Mesendoderm (in vitro differentiated cells): ENCODE measurements at regions not wholly inside any gene's neighbourhood (a gene's known extent, or its start where the extent isn't known, plus 50 kb on each side); places are given as distances from the start of the nearest gene placed in this dataset.

Experiments
- DNase-seq: peaks from one replicate; pipeline ENCODE4 v3.0.0; 2013
- H2AK5ac ChIP-seq: 2 replicates; pipeline ENCODE4 v1.6.1; 2013; ENCODE audit warnings: low read length, inconsistent platforms
- H2BK120ac ChIP-seq: 2 replicates; pipeline ENCODE4 v1.6.1; 2013; ENCODE audit warnings: low read depth, mild to moderate bottlenecking, low read length, moderate library complexity, mixed read lengths
- H2BK15ac ChIP-seq: replicated peaks from 2 replicates; pipeline ENCODE4 v1.6.1; 2013; ENCODE audit warnings: low read depth, mild to moderate bottlenecking, moderate library complexity
- H2BK5ac ChIP-seq: 2 replicates; pipeline ENCODE4 v1.6.1; 2013; ENCODE audit warnings: low read length, inconsistent platforms
- H3K18ac ChIP-seq: 2 replicates; pipeline ENCODE4 v1.6.1; 2013; ENCODE audit warnings: mild to moderate bottlenecking, low read length, mixed read lengths
- H3K23ac ChIP-seq: one replicate; pipeline ENCODE4 v1.6.1; 2013; ENCODE audit warnings: low read length
- H3K27ac ChIP-seq: 2 replicates; pipeline ENCODE4 v1.5.1; 2013; ENCODE audit warnings: low read depth, mild to moderate bottlenecking, inconsistent platforms, low read length, moderate library complexity
- H3K27me3 ChIP-seq: 2 replicates; pipeline ENCODE4 v1.6.1; 2013; ENCODE audit warnings: low read length, control low read depth, mild to moderate bottlenecking, inconsistent platforms; ENCODE audit not compliant: insufficient read depth, poor library complexity
- H3K36me3 ChIP-seq: 2 replicates; pipeline ENCODE4 v1.6.1; 2013; ENCODE audit warnings: low read length, inconsistent platforms; ENCODE audit not compliant: control insufficient read depth, insufficient read depth
- H3K4ac ChIP-seq: one replicate; pipeline ENCODE4 v1.6.1; 2013; ENCODE audit warnings: low read depth, mild to moderate bottlenecking, low read length, moderate library complexity
- H3K4me1 ChIP-seq: 2 replicates; pipeline ENCODE4 v1.6.1; 2013; ENCODE audit warnings: low read depth, low read length, inconsistent platforms; ENCODE audit not compliant: control insufficient read depth
- H3K4me2 ChIP-seq: 2 replicates; pipeline ENCODE4 v1.6.1; 2013; ENCODE audit warnings: low read length
- H3K4me3 ChIP-seq: 2 replicates; pipeline ENCODE4 v1.5.1; 2013; ENCODE audit warnings: mild to moderate bottlenecking, low read length
- H3K56ac ChIP-seq: one replicate; pipeline ENCODE4 v1.6.1; 2013; ENCODE audit warnings: low read length
- H3K79me1 ChIP-seq: 2 replicates; pipeline ENCODE4 v1.6.1; 2013; ENCODE audit warnings: low read length, inconsistent platforms
- H3K79me2 ChIP-seq: 2 replicates; pipeline ENCODE4 v1.6.1; 2013; ENCODE audit warnings: mild to moderate bottlenecking, low read length; ENCODE audit not compliant: control insufficient read depth, insufficient read depth
- H3K9ac ChIP-seq: 2 replicates; pipeline ENCODE4 v1.6.1; 2013; ENCODE audit warnings: low read length, inconsistent platforms
- H4K5ac ChIP-seq: one replicate; pipeline ENCODE4 v1.6.1; 2013; ENCODE audit warnings: low read length
- H4K8ac ChIP-seq: one replicate; pipeline ENCODE4 v1.6.1; 2013; ENCODE audit warnings: low read depth, mild to moderate bottlenecking, control low read depth, low read length, moderate library complexity
- WGBS: extraction: QIAGEN DNeasy Blood & Tissue Kit; methylation state at CpG from one replicate; pipeline ENCODE4 v1.1.7; 2013; ENCODE audit warnings: low lambda C conversion rate, missing lambda C conversion rate; ENCODE audit not compliant: insufficient coverage; ENCODE audit errors: extremely low coverage; 5-methylcytosine and 5-hydroxymethylcytosine counted together

DNA sequence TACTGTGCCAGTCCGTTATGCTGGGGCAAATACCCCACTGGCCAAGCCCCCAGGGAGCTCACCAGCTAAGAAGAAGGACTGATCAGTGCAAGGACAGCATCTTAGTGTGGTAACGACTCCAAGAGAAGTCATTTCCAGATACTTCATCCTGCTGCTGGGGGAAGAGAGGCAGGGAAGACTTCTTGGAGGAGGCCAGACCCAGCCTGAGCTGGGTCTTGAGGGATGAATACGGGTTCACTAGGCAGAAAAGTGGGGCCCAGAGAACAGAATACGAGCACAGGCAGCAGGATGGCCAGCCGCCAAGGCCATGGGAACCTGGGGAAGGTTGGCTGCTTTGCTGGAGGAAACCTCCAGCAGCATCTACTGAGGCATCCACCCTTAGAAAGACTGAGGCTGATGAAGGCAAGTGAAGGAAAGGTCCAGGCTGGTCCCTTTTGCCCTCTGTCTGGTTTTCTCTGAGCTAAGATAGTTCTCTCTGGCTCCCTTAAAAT lies 84.1 kb downstream of the GLI2 start:
- no peak overlapping the region for H2BK15ac ChIP-seq
- H2BK5ac ChIP-seq: no peak overlapping the region
- H3K9ac ChIP-seq: no peak overlapping the region
- H3K56ac ChIP-seq: no peak overlapping the region
- no peak overlapping the region for H3K4me2 ChIP-seq
- no peak overlapping the region for H3K18ac ChIP-seq
- H4K8ac ChIP-seq: no peak overlapping the region
- no peaks in the 10 kb centered on the region for H3K27me3 ChIP-seq
- H3K79me2 ChIP-seq: peaks cover 4% of the 10 kb centered on the region
- no peak overlapping the region for H3K4me3 ChIP-seq
- DNase-seq: no peak
- H2AK5ac ChIP-seq: no peak overlapping the region
- no peak overlapping the region for H2BK120ac ChIP-seq
- WGBS: no CpG with 5 or more reads among the region's 5 CpGs
- H3K27ac ChIP-seq: no peak overlapping the region
- peaks cover 15% of the 10 kb centered on the region for H3K79me1 ChIP-seq
- H3K36me3 ChIP-seq: no peaks in the 10 kb centered on the region
- H3K4ac ChIP-seq: no peak overlapping the region
- H4K5ac ChIP-seq: no peak overlapping the region
- H3K4me1 ChIP-seq: peaks cover 10% of the 10 kb centered on the region
- no peak overlapping the region for H3K23ac ChIP-seq

GRCh38 chr2:120820263-120820952 lies 84.7 kb downstream of the GLI2 start:
- H3K79me2 ChIP-seq: peaks cover 4% of the 10 kb centered on the region
- no peak overlapping the region for H2AK5ac ChIP-seq
- H3K23ac ChIP-seq: peak overlapping the region; percentile 89
- no peak overlapping the region for H3K4me3 ChIP-seq
- no peaks in the 10 kb centered on the region for H3K36me3 ChIP-seq
- H3K4me1 ChIP-seq: peaks cover 14% of the 10 kb centered on the region
- H3K4me2 ChIP-seq: no peak overlapping the region
- H4K8ac ChIP-seq: no peak overlapping the region
- H3K27me3 ChIP-seq: no peaks in the 10 kb centered on the region
- no peak for DNase-seq
- WGBS: no CpG with 5 or more reads among the region's 19 CpGs
- H2BK15ac ChIP-seq: no peak overlapping the region
- H4K5ac ChIP-seq: no peak overlapping the region
- H3K4ac ChIP-seq: no peak overlapping the region
- H2BK120ac ChIP-seq: no peak overlapping the region
- peak overlapping the region; percentile 70 for H3K56ac ChIP-seq
- peak overlapping the region; percentile 15 for H3K9ac ChIP-seq
- H3K27ac ChIP-seq: no peak overlapping the region
- H3K79me1 ChIP-seq: peaks cover 17% of the 10 kb centered on the region
- H2BK5ac ChIP-seq: no peak overlapping the region
- no peak overlapping the region for H3K18ac ChIP-seq

DNA sequence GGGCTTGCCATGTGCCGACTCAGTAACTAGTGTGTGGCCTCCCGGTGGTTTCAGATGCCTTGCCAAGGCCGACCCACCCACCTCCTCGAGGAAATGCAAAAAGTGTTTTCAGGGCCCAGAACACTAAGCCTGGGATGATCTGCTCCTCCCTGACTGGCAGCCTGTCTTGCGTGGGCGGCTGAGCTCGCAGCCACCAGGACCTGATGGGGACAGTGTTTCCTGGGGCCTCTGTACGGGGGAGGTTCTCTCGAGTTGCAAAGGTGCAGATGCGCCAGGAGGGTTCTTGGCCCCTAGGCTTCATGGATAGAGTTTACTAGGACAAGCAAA lies 85.2 kb downstream of the GLI2 start:
- H3K27me3 ChIP-seq: no peaks in the 10 kb centered on the region
- H2BK15ac ChIP-seq: no peak overlapping the region
- H3K27ac ChIP-seq: no peak overlapping the region
- no peak overlapping the region for H3K18ac ChIP-seq
- no peaks in the 10 kb centered on the region for H3K36me3 ChIP-seq
- H3K23ac ChIP-seq: no peak overlapping the region
- H2BK120ac ChIP-seq: no peak overlapping the region
- no peak overlapping the region for H4K5ac ChIP-seq
- peak overlapping the region; percentile 34 for H3K56ac ChIP-seq
- no peak overlapping the region for H4K8ac ChIP-seq
- DNase-seq: peak; percentile 37
- no peak overlapping the region for H3K9ac ChIP-seq
- no peak overlapping the region for H3K4me2 ChIP-seq
- no peak overlapping the region for H2BK5ac ChIP-seq
- no peak overlapping the region for H3K4me3 ChIP-seq
- WGBS: no CpG with 5 or more reads among the region's 10 CpGs
- peaks cover 14% of the 10 kb centered on the region for H3K79me1 ChIP-seq
- H3K4me1 ChIP-seq: peaks cover 15% of the 10 kb centered on the region
- H2AK5ac ChIP-seq: no peak overlapping the region
- no peak overlapping the region for H3K4ac ChIP-seq
- peaks cover 4% of the 10 kb centered on the region for H3K79me2 ChIP-seq

GRCh38 chr2:120821446-120822160 lies 85.9 kb downstream of the GLI2 start:
- no CpG with 5 or more reads among the region's 15 CpGs for WGBS
- H3K4me3 ChIP-seq: no peak overlapping the region
- H3K56ac ChIP-seq: no peak overlapping the region
- H2BK5ac ChIP-seq: no peak overlapping the region
- no peaks in the 10 kb centered on the region for H3K27me3 ChIP-seq
- H3K36me3 ChIP-seq: no peaks in the 10 kb centered on the region
- H3K79me2 ChIP-seq: peaks cover 4% of the 10 kb centered on the region
- DNase-seq: no peak
- no peak overlapping the region for H4K8ac ChIP-seq
- H2BK120ac ChIP-seq: no peak overlapping the region
- peaks cover 14% of the 10 kb centered on the region for H3K79me1 ChIP-seq
- H2AK5ac ChIP-seq: no peak overlapping the region
- H2BK15ac ChIP-seq: no peak overlapping the region
- H3K4me1 ChIP-seq: peaks cover 15% of the 10 kb centered on the region
- H4K5ac ChIP-seq: no peak overlapping the region
- no peak overlapping the region for H3K18ac ChIP-seq
- no peak overlapping the region for H3K4ac ChIP-seq
- no peak overlapping the region for H3K4me2 ChIP-seq
- H3K27ac ChIP-seq: no peak overlapping the region
- H3K23ac ChIP-seq: no peak overlapping the region
- no peak overlapping the region for H3K9ac ChIP-seq

DNA sequence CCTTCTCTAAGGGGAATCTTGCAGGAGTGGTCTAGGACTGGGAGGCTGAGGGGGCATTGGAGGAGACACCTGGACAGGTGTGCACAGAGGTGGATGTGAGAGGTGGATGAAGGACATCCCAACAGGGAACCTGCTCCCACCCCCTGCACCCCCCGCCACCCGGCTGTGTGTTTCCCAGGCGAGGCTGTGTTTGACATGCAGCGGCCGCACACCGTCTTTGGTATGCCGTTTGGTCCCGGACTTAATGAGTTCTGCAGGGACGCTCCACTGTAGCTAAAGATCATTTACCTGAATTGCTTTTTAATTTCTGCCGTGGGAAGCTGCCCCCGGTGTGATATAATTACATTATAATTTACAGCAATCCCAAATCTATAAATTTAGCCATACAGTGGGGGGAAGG lies 87.3 kb downstream of the GLI2 start:
- no peak overlapping the region for H4K8ac ChIP-seq
- no peak overlapping the region for H4K5ac ChIP-seq
- H2AK5ac ChIP-seq: no peak overlapping the region
- H3K23ac ChIP-seq: no peak overlapping the region
- no peaks in the 10 kb centered on the region for H3K27me3 ChIP-seq
- no CpG with 5 or more reads among the region's 11 CpGs for WGBS
- H3K4me3 ChIP-seq: no peak overlapping the region
- H3K56ac ChIP-seq: no peak overlapping the region
- no peak overlapping the region for H3K4me2 ChIP-seq
- H3K18ac ChIP-seq: no peak overlapping the region
- peaks cover 15% of the 10 kb centered on the region for H3K4me1 ChIP-seq
- no peak overlapping the region for H2BK15ac ChIP-seq
- peaks cover 4% of the 10 kb centered on the region for H3K79me2 ChIP-seq
- H3K36me3 ChIP-seq: no peaks in the 10 kb centered on the region
- H3K9ac ChIP-seq: no peak overlapping the region
- H3K4ac ChIP-seq: no peak overlapping the region
- no peak for DNase-seq
- peaks cover 15% of the 10 kb centered on the region for H3K79me1 ChIP-seq
- H2BK5ac ChIP-seq: no peak overlapping the region
- H2BK120ac ChIP-seq: no peak overlapping the region
- H3K27ac ChIP-seq: no peak overlapping the region
